SK-N-SH treated with all-trans-retinoic acid at 6 μM for 48 hours (cell line): ENCODE measurements at regions not wholly inside any gene's neighbourhood (a gene's known extent, or its start where the extent isn't known, plus 50 kb on each side); places are given as distances from the start of the nearest gene placed in this dataset.

Experiments used
- ARNTL ChIP-seq: fragments of 450-650 bp; formaldehyde crosslinking; IDR thresholded peaks from 2 replicates; pipeline ENCODE4 v1.5.0; 2020; ENCODE audit warnings: low read depth, mild to moderate bottlenecking, moderate library complexity, borderline replicate concordance
- RARB ChIP-seq: fragments of 250-450 bp; sonication (Bioruptor Pico); IDR thresholded peaks from 2 replicates; pipeline ENCODE4 v1.8.0; 2021; ENCODE audit warnings: mild to moderate bottlenecking, moderate library complexity
- SNAI2 ChIP-seq: fragments of 250-450 bp; sonication (Bioruptor Pico); IDR thresholded peaks from 2 replicates; pipeline ENCODE4 v1.5.0; 2020; ENCODE audit warnings: mild to moderate bottlenecking, moderate library complexity
- TF ChIP-seq, protein P1 (sequence below): fragments of 250-450 bp; sonication (Bioruptor Pico); IDR thresholded peaks from 2 replicates; pipeline ENCODE4 v1.5.0; 2020; ENCODE audit warnings: mild to moderate bottlenecking, moderate library complexity

- TF ChIP-seq ARNTL (CRISPR knock-in tag) = no peak
- TF ChIP-seq RARB (CRISPR knock-in tag) = no peak
- TF ChIP-seq, protein P1, sequence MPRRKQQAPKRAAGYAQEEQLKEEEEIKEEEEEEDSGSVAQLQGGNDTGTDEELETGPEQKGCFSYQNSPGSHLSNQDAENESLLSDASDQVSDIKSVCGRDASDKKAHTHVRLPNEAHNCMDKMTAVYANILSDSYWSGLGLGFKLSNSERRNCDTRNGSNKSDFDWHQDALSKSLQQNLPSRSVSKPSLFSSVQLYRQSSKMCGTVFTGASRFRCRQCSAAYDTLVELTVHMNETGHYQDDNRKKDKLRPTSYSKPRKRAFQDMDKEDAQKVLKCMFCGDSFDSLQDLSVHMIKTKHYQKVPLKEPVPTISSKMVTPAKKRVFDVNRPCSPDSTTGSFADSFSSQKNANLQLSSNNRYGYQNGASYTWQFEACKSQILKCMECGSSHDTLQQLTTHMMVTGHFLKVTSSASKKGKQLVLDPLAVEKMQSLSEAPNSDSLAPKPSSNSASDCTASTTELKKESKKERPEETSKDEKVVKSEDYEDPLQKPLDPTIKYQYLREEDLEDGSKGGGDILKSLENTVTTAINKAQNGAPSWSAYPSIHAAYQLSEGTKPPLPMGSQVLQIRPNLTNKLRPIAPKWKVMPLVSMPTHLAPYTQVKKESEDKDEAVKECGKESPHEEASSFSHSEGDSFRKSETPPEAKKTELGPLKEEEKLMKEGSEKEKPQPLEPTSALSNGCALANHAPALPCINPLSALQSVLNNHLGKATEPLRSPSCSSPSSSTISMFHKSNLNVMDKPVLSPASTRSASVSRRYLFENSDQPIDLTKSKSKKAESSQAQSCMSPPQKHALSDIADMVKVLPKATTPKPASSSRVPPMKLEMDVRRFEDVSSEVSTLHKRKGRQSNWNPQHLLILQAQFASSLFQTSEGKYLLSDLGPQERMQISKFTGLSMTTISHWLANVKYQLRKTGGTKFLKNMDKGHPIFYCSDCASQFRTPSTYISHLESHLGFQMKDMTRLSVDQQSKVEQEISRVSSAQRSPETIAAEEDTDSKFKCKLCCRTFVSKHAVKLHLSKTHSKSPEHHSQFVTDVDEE (CRISPR knock-in tag) = no peak
- TF ChIP-seq SNAI2 (CRISPR knock-in tag) = no peak
These were observed 206.6 kb downstream of the UACA start for GRCh38 chr15:70556779-70557178.
